ENCODE measurements at regions not wholly inside any gene's neighbourhood (a gene's known extent, or its start where the extent isn't known, plus 50 kb on each side); places are given as distances from the start of the nearest gene placed in this dataset.
"Not testable (repeated sequence)": the region's sequence is repeated elsewhere in the genome, so short reads cannot be mapped to it uniquely, and the experiment has no call there.

- no peak for DNase-seq (ENCODE audit: low read depth)
Measured at GRCh38 chr2:121818546-121818945, 63.1 kb downstream of the TSN start.

- no peak for DNase-seq (ENCODE audit: low read depth)
Measured at GRCh38 chr2:121819846-121820245, 64.4 kb downstream of the TSN start.

- DNase-seq (ENCODE audit: low read depth), result no peak
Measured at GRCh38 chr2:121821476-121822158, 66.2 kb downstream of the TSN start.

GRCh38 chr2:121824264-121824663 is 68.8 kb downstream of the TSN start:
- no peak for DNase-seq (ENCODE audit: low read depth)

- no peak for DNase-seq (ENCODE audit: low read depth)
Measured at GRCh38 chr2:121825003-121825950, 69.8 kb downstream of the TSN start.

GRCh38 chr2:121826036-121826435 is 70.6 kb downstream of the TSN start:
- DNase-seq (ENCODE audit: low read depth), result no peak

- DNase-seq (ENCODE audit: low read depth), result no peak
Measured at GRCh38 chr2:121828281-121828731, 72.9 kb downstream of the TSN start.

- no peak for DNase-seq (ENCODE audit: low read depth)
Measured at GRCh38 chr2:121830809-121831208, 75.4 kb downstream of the TSN start.

- DNase-seq (ENCODE audit: low read depth), result no peak
Measured at GRCh38 chr2:121831841-121832240, 76.4 kb downstream of the TSN start.

GRCh38 chr2:121832412-121833357 is 77.2 kb downstream of the TSN start:
- no peak for DNase-seq (ENCODE audit: low read depth)

- no peak for DNase-seq (ENCODE audit: low read depth)
Measured at GRCh38 chr2:121833358-121833723, 77.9 kb downstream of the TSN start.

GRCh38 chr2:121836611-121837010 is 81.2 kb downstream of the TSN start:
- no peak for DNase-seq (ENCODE audit: low read depth)

GRCh38 chr2:121837591-121837990 is 82.1 kb downstream of the TSN start:
- DNase-seq (ENCODE audit: low read depth), result no peak

- DNase-seq (ENCODE audit: low read depth), result no peak
Measured at GRCh38 chr2:121838551-121838950, 83.1 kb downstream of the TSN start.

GRCh38 chr2:121839584-121839983 is 84.1 kb downstream of the TSN start:
- no peak for DNase-seq (ENCODE audit: low read depth)

GRCh38 chr2:121849236-121849635 is 93.8 kb downstream of the TSN start:
- no peak for DNase-seq (ENCODE audit: low read depth)

GRCh38 chr2:121853149-121853548 is 97.7 kb downstream of the TSN start:
- DNase-seq (ENCODE audit: low read depth), result not testable (repeated sequence)

GRCh38 chr2:121855510-121855909 is 100.1 kb downstream of the TSN start:
- no peak for DNase-seq (ENCODE audit: low read depth)

- DNase-seq (ENCODE audit: low read depth), result no peak
Measured at GRCh38 chr2:121856360-121856759, 100.9 kb downstream of the TSN start.

- no peak for DNase-seq (ENCODE audit: low read depth)
Measured at GRCh38 chr2:121858369-121858768, 102.9 kb downstream of the TSN start.

GRCh38 chr2:121858847-121859246 is 103.4 kb downstream of the TSN start:
- DNase-seq (ENCODE audit: low read depth), result no peak
